HEK293 (cell line): ENCODE measurements at regions not wholly inside any gene's neighbourhood (a gene's known extent, or its start where the extent isn't known, plus 50 kb on each side); places are given as distances from the start of the nearest gene placed in this dataset.

ENCODE experiments used
- HOXD13 ChIP-seq: sonication (generic); formaldehyde crosslinking; IDR thresholded peaks from 2 replicates; pipeline ENCODE4 v1.8.0; 2022; ENCODE audit warnings: missing genetic modification reagents, borderline replicate concordance
- ZNF223 ChIP-seq: fragments of 450-650 bp; formaldehyde crosslinking; IDR thresholded peaks from 2 replicates; pipeline ENCODE4 v1.5.1; 2016; ENCODE audit warnings: missing biosample characterization, missing genetic modification characterization
- ZSCAN23 ChIP-seq: fragments of 450-650 bp; formaldehyde crosslinking; IDR thresholded peaks from 2 replicates; pipeline ENCODE4 v1.5.1; 2016; ENCODE audit warnings: missing biosample characterization, missing genetic modification characterization
- TF ChIP-seq, protein P1 (sequence below): IDR thresholded peaks from 2 replicates; pipeline ENCODE4 v1.6.1; 2011; ENCODE audit warnings: mild to moderate bottlenecking, low read depth, low read length, borderline replicate concordance

DNA sequence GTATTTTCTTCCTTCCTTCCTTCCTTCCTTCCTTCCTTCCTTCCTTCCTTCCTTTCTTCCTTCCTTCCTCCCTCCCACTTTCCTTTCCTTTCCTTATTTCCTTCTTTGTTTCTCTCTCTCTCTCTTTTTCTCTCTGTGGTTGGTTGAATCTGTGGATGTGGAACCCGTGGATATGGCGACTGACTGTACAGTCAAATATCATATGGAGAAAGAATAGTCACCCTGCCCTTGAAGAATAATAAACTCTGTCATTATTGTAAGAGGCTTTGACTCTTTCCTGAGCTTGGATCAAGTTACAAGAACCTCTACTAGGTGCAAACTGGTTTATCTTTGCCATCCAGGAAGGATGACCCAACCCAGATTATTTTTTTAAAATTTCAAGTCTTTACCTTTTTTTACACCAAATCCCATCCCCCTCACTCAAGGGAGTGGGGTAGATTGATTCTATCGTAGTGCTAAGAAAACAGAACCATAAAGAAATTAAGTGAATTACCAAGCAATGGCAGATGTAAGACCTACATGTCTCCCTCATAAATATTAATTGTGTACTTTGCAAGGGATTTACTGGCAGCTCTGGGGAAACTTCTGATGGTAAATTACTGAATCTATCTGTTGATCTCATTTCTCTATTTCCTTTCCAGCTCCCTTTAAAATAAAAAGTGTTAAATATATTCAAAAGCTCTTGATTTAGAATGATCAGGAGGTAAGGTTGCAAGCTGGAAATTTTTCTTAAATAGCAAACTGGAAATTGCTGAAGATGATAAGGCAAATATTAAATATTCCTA, 667.5 kb downstream of the UTRN start:
- no peak for TF ChIP-seq HOXD13 (CRISPR knock-in tag)
- TF ChIP-seq ZNF223 (tag by site-specific recombination), result no peak
- TF ChIP-seq ZSCAN23 (tag by site-specific recombination), result no peak
- TF ChIP-seq, protein P1, sequence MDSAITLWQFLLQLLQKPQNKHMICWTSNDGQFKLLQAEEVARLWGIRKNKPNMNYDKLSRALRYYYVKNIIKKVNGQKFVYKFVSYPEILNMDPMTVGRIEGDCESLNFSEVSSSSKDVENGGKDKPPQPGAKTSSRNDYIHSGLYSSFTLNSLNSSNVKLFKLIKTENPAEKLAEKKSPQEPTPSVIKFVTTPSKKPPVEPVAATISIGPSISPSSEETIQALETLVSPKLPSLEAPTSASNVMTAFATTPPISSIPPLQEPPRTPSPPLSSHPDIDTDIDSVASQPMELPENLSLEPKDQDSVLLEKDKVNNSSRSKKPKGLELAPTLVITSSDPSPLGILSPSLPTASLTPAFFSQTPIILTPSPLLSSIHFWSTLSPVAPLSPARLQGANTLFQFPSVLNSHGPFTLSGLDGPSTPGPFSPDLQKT, result no peak
